H9 (cell line): ENCODE measurements at regions not wholly inside any gene's neighbourhood (a gene's known extent, or its start where the extent isn't known, plus 50 kb on each side); places are given as distances from the start of the nearest gene placed in this dataset.

Experiments used
- DNase-seq: peaks from one replicate; pipeline ENCODE4 v3.0.0-alpha.2; 2017
- H2AFZ ChIP-seq: one replicate; pipeline ENCODE4 v1.6.1; 2013; ENCODE audit warnings: mild to moderate bottlenecking, low read length, control low read depth, moderate library complexity
- H2AK5ac ChIP-seq: 2 replicates; pipeline ENCODE4 v1.6.1; 2013; ENCODE audit warnings: low read length, control low read depth, mixed read lengths; ENCODE audit not compliant: insufficient read length
- H2BK120ac ChIP-seq: one replicate; pipeline ENCODE4 v1.6.1; 2013; ENCODE audit warnings: low read depth, mild to moderate bottlenecking, low read length, control low read depth, inconsistent platforms; ENCODE audit not compliant: poor library complexity, severe bottlenecking
- H2BK12ac ChIP-seq: 2 replicates; pipeline ENCODE4 v1.6.1; 2013; ENCODE audit warnings: low read length, control low read depth, mixed read lengths, low read depth; ENCODE audit not compliant: insufficient read length
- H2BK15ac ChIP-seq: 2 replicates; pipeline ENCODE4 v1.6.1; 2013; ENCODE audit warnings: low read depth, low read length, control low read depth
- H2BK20ac ChIP-seq: one replicate; pipeline ENCODE4 v1.6.1; 2013; ENCODE audit warnings: low read depth, mild to moderate bottlenecking, low read length, control low read depth, inconsistent platforms; ENCODE audit not compliant: poor library complexity, severe bottlenecking
- H2BK5ac ChIP-seq: 2 replicates; pipeline ENCODE4 v1.6.1; 2013; ENCODE audit warnings: low read length, control low read depth, mixed read lengths; ENCODE audit not compliant: insufficient read length
- H3K14ac ChIP-seq: 2 replicates; pipeline ENCODE4 v1.6.1; 2013; ENCODE audit warnings: low read length, control low read depth; ENCODE audit not compliant: insufficient read depth
- H3K18ac ChIP-seq: 2 replicates; pipeline ENCODE4 v1.6.1; 2013; ENCODE audit warnings: low read depth, mild to moderate bottlenecking, mixed read lengths, low read length, control low read depth; ENCODE audit not compliant: insufficient read length
- H3K23ac ChIP-seq: 2 replicates; pipeline ENCODE4 v1.6.1; 2013; ENCODE audit warnings: low read length, control low read depth, mixed read lengths, low read depth; ENCODE audit not compliant: insufficient read length
- H3K23me2 ChIP-seq: 2 replicates; pipeline ENCODE4 v1.6.1; 2013; ENCODE audit warnings: low read depth, mild to moderate bottlenecking, mixed read lengths, low read length, control low read depth; ENCODE audit not compliant: insufficient read length, poor library complexity, severe bottlenecking
- H3K27ac ChIP-seq: 2 replicates; pipeline ENCODE4 v1.5.1; 2013; ENCODE audit warnings: low read length, control low read depth, mixed read lengths, low read depth; ENCODE audit not compliant: insufficient read length
- H3K27me3 ChIP-seq: 2 replicates; pipeline ENCODE4 v1.6.1; 2013; ENCODE audit warnings: low read length, control low read depth, inconsistent platforms; ENCODE audit not compliant: insufficient read depth
- H3K4ac ChIP-seq: 2 replicates; pipeline ENCODE4 v1.6.1; 2013; ENCODE audit warnings: low read depth, mild to moderate bottlenecking, control low read depth, inconsistent platforms, low read length, moderate library complexity
- H3K4me1 ChIP-seq: 2 replicates; pipeline ENCODE4 v1.6.1; 2013; ENCODE audit warnings: low read length, control low read depth, inconsistent platforms; ENCODE audit not compliant: insufficient read depth
- H3K4me2 ChIP-seq: 2 replicates; pipeline ENCODE4 v1.6.1; 2013; ENCODE audit warnings: low read length, control low read depth, mixed read lengths; ENCODE audit not compliant: insufficient read length, insufficient read depth
- H3K56ac ChIP-seq: 2 replicates; pipeline ENCODE4 v1.6.1; 2013; ENCODE audit warnings: low read depth, mild to moderate bottlenecking, mixed read lengths, low read length, control low read depth; ENCODE audit not compliant: insufficient read length
- H3K79me1 ChIP-seq: 2 replicates; pipeline ENCODE4 v1.6.1; 2013; ENCODE audit warnings: low read depth, mild to moderate bottlenecking, moderate library complexity, low read length, control low read depth, inconsistent platforms; ENCODE audit not compliant: insufficient read depth, poor library complexity, severe bottlenecking
- H3K79me2 ChIP-seq: 2 replicates; pipeline ENCODE4 v1.6.1; 2013; ENCODE audit warnings: low read length, control low read depth, inconsistent platforms; ENCODE audit not compliant: insufficient read depth
- H3K9ac ChIP-seq: 2 replicates; pipeline ENCODE4 v1.6.1; 2013; ENCODE audit warnings: low read length, control low read depth, mixed read lengths; ENCODE audit not compliant: insufficient read length; ENCODE audit errors: extremely low read depth
- H3K9me3 ChIP-seq: one replicate; pipeline ENCODE4 v1.6.1; 2013; ENCODE audit warnings: low read depth, low read length, inconsistent platforms; ENCODE audit not compliant: control insufficient read depth
- H3T11ph ChIP-seq: one replicate; pipeline ENCODE4 v1.6.1; 2013; ENCODE audit warnings: mild to moderate bottlenecking, low read length, control low read depth, inconsistent platforms
- H4K20me1 ChIP-seq: one replicate; pipeline ENCODE4 v1.6.1; 2013; ENCODE audit not compliant: control insufficient read depth, insufficient read length, insufficient read depth
- H4K5ac ChIP-seq: 2 replicates; pipeline ENCODE4 v1.6.1; 2013; ENCODE audit warnings: low read depth, mild to moderate bottlenecking, mixed read lengths, low read length, control low read depth; ENCODE audit not compliant: insufficient read length
- H4K8ac ChIP-seq: replicated peaks from 2 replicates; pipeline ENCODE4 v1.6.1; 2013; ENCODE audit warnings: low read length, control low read depth, mixed read lengths, low read depth; ENCODE audit not compliant: insufficient read length
- H4K91ac ChIP-seq: 2 replicates; pipeline ENCODE4 v1.6.1; 2013; ENCODE audit warnings: low read depth, mild to moderate bottlenecking, moderate library complexity, mixed read lengths, low read length, control low read depth; ENCODE audit not compliant: insufficient read length
- H3K27ac Mint-ChIP-seq, 3 experiments: 2 replicates in 2 of 3; 3 replicates in 1 of 3; pipeline ENCODE4 v1.8.0; 2020 to 2021; ENCODE audit warnings: mixed read lengths in 3 of 3, mild to moderate bottlenecking in 1 of 3, moderate library complexity in 1 of 3
- H3K27me3 Mint-ChIP-seq: 2 replicates; pipeline ENCODE4 v1.8.0; 2021; ENCODE audit warnings: low read depth, mild to moderate bottlenecking, moderate library complexity, mixed read lengths
- H3K36me3 Mint-ChIP-seq, 3 experiments: 2 replicates in 2 of 3; 3 replicates in 1 of 3; pipeline ENCODE4 v1.8.0; 2020 to 2021; ENCODE audit warnings: low read depth in 3 of 3, mixed read lengths in 3 of 3; ENCODE audit not compliant: insufficient read depth in 1 of 3
- H3K4me1 Mint-ChIP-seq, 2 experiments: 2 replicates each; pipeline ENCODE4 v1.8.0; 2020; ENCODE audit warnings: mixed read lengths in 2 of 2
- H3K4me3 Mint-ChIP-seq, 2 experiments: 2 replicates in 1 of 2; 3 replicates in 1 of 2; pipeline ENCODE4 v1.8.0; 2020 to 2021; ENCODE audit warnings: mild to moderate bottlenecking in 2 of 2, mixed read lengths in 2 of 2, moderate library complexity in 1 of 2
- H3K9me3 Mint-ChIP-seq, 2 experiments: 2 replicates in 1 of 2; 3 replicates in 1 of 2; pipeline ENCODE4 v1.8.0; 2020; ENCODE audit warnings: mild to moderate bottlenecking in 2 of 2, mixed read lengths in 2 of 2, moderate library complexity in 1 of 2
- WGBS: extraction: QIAGEN DNeasy Blood & Tissue Kit; methylation state at CpG from one replicate; pipeline ENCODE4 v1.1.7; 2013; ENCODE audit warnings: missing lambda C conversion rate, low lambda C conversion rate, mixed read lengths; ENCODE audit not compliant: insufficient read length; ENCODE audit errors: extremely low coverage; 5-methylcytosine and 5-hydroxymethylcytosine counted together
- TF ChIP-seq, protein P1 (sequence below): fragments of 200-600 bp; sonication (generic); conservative IDR thresholded peaks from 3 replicates; pipeline ENCODE4 v1.8.0; 2021; ENCODE audit warnings: antibody characterized with exemption, mild to moderate bottlenecking

DNA sequence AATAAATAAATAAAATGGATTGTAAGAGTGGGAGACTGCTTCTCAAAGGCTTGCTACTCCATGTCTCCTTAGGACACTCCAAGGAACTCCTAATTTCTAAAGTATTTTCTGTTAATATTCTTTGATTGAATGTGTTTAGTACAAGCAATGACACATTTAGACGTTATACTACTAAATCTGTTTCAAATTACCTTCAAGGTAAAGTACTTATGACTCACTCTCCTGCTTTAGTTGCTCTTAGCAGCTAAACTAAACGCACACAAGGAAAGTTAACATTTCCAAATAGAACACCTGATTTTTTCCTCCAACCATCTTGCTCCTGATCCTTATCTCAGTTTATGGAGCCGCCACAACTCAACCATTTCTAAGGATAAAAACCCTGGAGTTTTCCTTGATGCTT lies 969.8 kb upstream of the ADGRL4 start:
- Mint-ChIP-seq H3K4me3 (no peak overlapping the region), H3K36me3 (no peaks in the 10 kb centered on the region), H3K27me3 (no peaks in the 10 kb centered on the region), H3K4me1 (peaks cover 15% of the 10 kb centered on the region in 2 experiments), H3K9me3 (no peaks in the 10 kb centered on the region), H3K27ac (no peak overlapping the region; a peak in 1 of 7 replicates)
- Histone ChIP-seq H4K91ac (no peak overlapping the region), H2BK12ac (no peak overlapping the region), H3K4me2 (no peak overlapping the region), H3K9ac (no peak overlapping the region), H2BK5ac (no peak overlapping the region), H3K56ac (no peak overlapping the region), H3K18ac (no peak overlapping the region), H3K9me3 (no peaks in the 10 kb centered on the region), H3K4ac (no peak overlapping the region), H4K20me1 (no peaks in the 10 kb centered on the region), H4K8ac (no peak overlapping the region), H3K79me1 (no peaks in the 10 kb centered on the region), H3K79me2 (no peaks in the 10 kb centered on the region), H3K27me3 (no peaks in the 10 kb centered on the region), H4K5ac (no peak overlapping the region), H2AK5ac (no peak overlapping the region), H2BK120ac (no peak overlapping the region), H2BK20ac (no peak overlapping the region), H3T11ph (no peak overlapping the region), H3K4me1 (no peaks in the 10 kb centered on the region; the same call in 1 of the 2 replicates), H3K14ac (no peak overlapping the region), H3K23me2 (no peaks in the 10 kb centered on the region), H2BK15ac (no peak overlapping the region), H3K27ac (no peak overlapping the region), H2AFZ (no peak overlapping the region), H3K23ac (no peak overlapping the region)
- TF ChIP-seq, protein P1, sequence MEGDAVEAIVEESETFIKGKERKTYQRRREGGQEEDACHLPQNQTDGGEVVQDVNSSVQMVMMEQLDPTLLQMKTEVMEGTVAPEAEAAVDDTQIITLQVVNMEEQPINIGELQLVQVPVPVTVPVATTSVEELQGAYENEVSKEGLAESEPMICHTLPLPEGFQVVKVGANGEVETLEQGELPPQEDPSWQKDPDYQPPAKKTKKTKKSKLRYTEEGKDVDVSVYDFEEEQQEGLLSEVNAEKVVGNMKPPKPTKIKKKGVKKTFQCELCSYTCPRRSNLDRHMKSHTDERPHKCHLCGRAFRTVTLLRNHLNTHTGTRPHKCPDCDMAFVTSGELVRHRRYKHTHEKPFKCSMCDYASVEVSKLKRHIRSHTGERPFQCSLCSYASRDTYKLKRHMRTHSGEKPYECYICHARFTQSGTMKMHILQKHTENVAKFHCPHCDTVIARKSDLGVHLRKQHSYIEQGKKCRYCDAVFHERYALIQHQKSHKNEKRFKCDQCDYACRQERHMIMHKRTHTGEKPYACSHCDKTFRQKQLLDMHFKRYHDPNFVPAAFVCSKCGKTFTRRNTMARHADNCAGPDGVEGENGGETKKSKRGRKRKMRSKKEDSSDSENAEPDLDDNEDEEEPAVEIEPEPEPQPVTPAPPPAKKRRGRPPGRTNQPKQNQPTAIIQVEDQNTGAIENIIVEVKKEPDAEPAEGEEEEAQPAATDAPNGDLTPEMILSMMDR, result no peak
- no peak for DNase-seq
- WGBS, result no CpG with 5 or more reads among the region's 3 CpGs
